MM.1S (cell line): ENCODE measurements at regions not wholly inside any gene's neighbourhood (a gene's known extent, or its start where the extent isn't known, plus 50 kb on each side); places are given as distances from the start of the nearest gene placed in this dataset.

Experiments
- CTCF ChIP-seq: fragments of 300-600 bp; sonication (generic); IDR thresholded peaks from 2 replicates; pipeline ENCODE4 v1.5.1; 2016; ENCODE audit warnings: antibody characterized with exemption, low read length, mixed read lengths
- EZH2 ChIP-seq: fragments of 300-600 bp; sonication (generic); optimal IDR thresholded peaks from 2 replicates; pipeline ENCODE3; 2017; ENCODE audit warnings: low read depth, mild to moderate bottlenecking, antibody characterized with exemption, low read length, mixed read lengths

DNA sequence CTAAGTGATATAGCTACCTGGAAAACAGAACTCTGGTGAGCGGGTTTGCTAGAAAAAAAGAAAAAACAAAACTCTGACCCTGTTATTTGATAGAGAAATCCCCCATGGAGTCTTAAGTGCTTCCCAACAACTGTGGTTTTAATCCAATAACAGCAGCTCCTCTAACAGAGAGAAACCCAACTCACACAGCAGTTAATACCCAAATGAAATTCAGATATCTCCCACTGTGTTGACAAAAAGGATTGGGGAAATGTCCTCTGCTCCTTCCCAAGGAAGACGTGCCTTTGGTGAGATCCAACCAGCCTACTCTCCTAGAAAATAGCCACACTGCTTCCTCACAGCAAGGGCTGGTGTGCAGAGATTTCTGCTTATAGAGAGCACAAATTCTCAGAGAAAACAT lies 200.4 kb upstream of the FBXL4 start:
- no peak for TF ChIP-seq CTCF
- no peak for TF ChIP-seq EZH2
